H9 (cell line): ENCODE measurements at regions not wholly inside any gene's neighbourhood (a gene's known extent, or its start where the extent isn't known, plus 50 kb on each side); places are given as distances from the start of the nearest gene placed in this dataset.

Experiments used
- DNase-seq: peaks from one replicate; pipeline ENCODE4 v3.0.0-alpha.2; 2017
- H2AFZ ChIP-seq: one replicate; pipeline ENCODE4 v1.6.1; 2013; ENCODE audit warnings: mild to moderate bottlenecking, low read length, control low read depth, moderate library complexity
- H2AK5ac ChIP-seq: 2 replicates; pipeline ENCODE4 v1.6.1; 2013; ENCODE audit warnings: low read length, control low read depth, mixed read lengths; ENCODE audit not compliant: insufficient read length
- H2BK120ac ChIP-seq: one replicate; pipeline ENCODE4 v1.6.1; 2013; ENCODE audit warnings: low read depth, mild to moderate bottlenecking, low read length, control low read depth, inconsistent platforms; ENCODE audit not compliant: poor library complexity, severe bottlenecking
- H2BK12ac ChIP-seq: 2 replicates; pipeline ENCODE4 v1.6.1; 2013; ENCODE audit warnings: low read length, control low read depth, mixed read lengths, low read depth; ENCODE audit not compliant: insufficient read length
- H2BK15ac ChIP-seq: 2 replicates; pipeline ENCODE4 v1.6.1; 2013; ENCODE audit warnings: low read depth, low read length, control low read depth
- H2BK20ac ChIP-seq: one replicate; pipeline ENCODE4 v1.6.1; 2013; ENCODE audit warnings: low read depth, mild to moderate bottlenecking, low read length, control low read depth, inconsistent platforms; ENCODE audit not compliant: poor library complexity, severe bottlenecking
- H2BK5ac ChIP-seq: 2 replicates; pipeline ENCODE4 v1.6.1; 2013; ENCODE audit warnings: low read length, control low read depth, mixed read lengths; ENCODE audit not compliant: insufficient read length
- H3K14ac ChIP-seq: 2 replicates; pipeline ENCODE4 v1.6.1; 2013; ENCODE audit warnings: low read length, control low read depth; ENCODE audit not compliant: insufficient read depth
- H3K18ac ChIP-seq: 2 replicates; pipeline ENCODE4 v1.6.1; 2013; ENCODE audit warnings: low read depth, mild to moderate bottlenecking, mixed read lengths, low read length, control low read depth; ENCODE audit not compliant: insufficient read length
- H3K23ac ChIP-seq: 2 replicates; pipeline ENCODE4 v1.6.1; 2013; ENCODE audit warnings: low read length, control low read depth, mixed read lengths, low read depth; ENCODE audit not compliant: insufficient read length
- H3K23me2 ChIP-seq: 2 replicates; pipeline ENCODE4 v1.6.1; 2013; ENCODE audit warnings: low read depth, mild to moderate bottlenecking, mixed read lengths, low read length, control low read depth; ENCODE audit not compliant: insufficient read length, poor library complexity, severe bottlenecking
- H3K27ac ChIP-seq: 2 replicates; pipeline ENCODE4 v1.5.1; 2013; ENCODE audit warnings: low read length, control low read depth, mixed read lengths, low read depth; ENCODE audit not compliant: insufficient read length
- H3K27me3 ChIP-seq: 2 replicates; pipeline ENCODE4 v1.6.1; 2013; ENCODE audit warnings: low read length, control low read depth, inconsistent platforms; ENCODE audit not compliant: insufficient read depth
- H3K4ac ChIP-seq: 2 replicates; pipeline ENCODE4 v1.6.1; 2013; ENCODE audit warnings: low read depth, mild to moderate bottlenecking, control low read depth, inconsistent platforms, low read length, moderate library complexity
- H3K4me1 ChIP-seq: 2 replicates; pipeline ENCODE4 v1.6.1; 2013; ENCODE audit warnings: low read length, control low read depth, inconsistent platforms; ENCODE audit not compliant: insufficient read depth
- H3K4me2 ChIP-seq: 2 replicates; pipeline ENCODE4 v1.6.1; 2013; ENCODE audit warnings: low read length, control low read depth, mixed read lengths; ENCODE audit not compliant: insufficient read length, insufficient read depth
- H3K56ac ChIP-seq: 2 replicates; pipeline ENCODE4 v1.6.1; 2013; ENCODE audit warnings: low read depth, mild to moderate bottlenecking, mixed read lengths, low read length, control low read depth; ENCODE audit not compliant: insufficient read length
- H3K79me1 ChIP-seq: 2 replicates; pipeline ENCODE4 v1.6.1; 2013; ENCODE audit warnings: low read depth, mild to moderate bottlenecking, moderate library complexity, low read length, control low read depth, inconsistent platforms; ENCODE audit not compliant: insufficient read depth, poor library complexity, severe bottlenecking
- H3K79me2 ChIP-seq: 2 replicates; pipeline ENCODE4 v1.6.1; 2013; ENCODE audit warnings: low read length, control low read depth, inconsistent platforms; ENCODE audit not compliant: insufficient read depth
- H3K9ac ChIP-seq: 2 replicates; pipeline ENCODE4 v1.6.1; 2013; ENCODE audit warnings: low read length, control low read depth, mixed read lengths; ENCODE audit not compliant: insufficient read length; ENCODE audit errors: extremely low read depth
- H3K9me3 ChIP-seq: one replicate; pipeline ENCODE4 v1.6.1; 2013; ENCODE audit warnings: low read depth, low read length, inconsistent platforms; ENCODE audit not compliant: control insufficient read depth
- H3T11ph ChIP-seq: one replicate; pipeline ENCODE4 v1.6.1; 2013; ENCODE audit warnings: mild to moderate bottlenecking, low read length, control low read depth, inconsistent platforms
- H4K20me1 ChIP-seq: one replicate; pipeline ENCODE4 v1.6.1; 2013; ENCODE audit not compliant: control insufficient read depth, insufficient read length, insufficient read depth
- H4K5ac ChIP-seq: 2 replicates; pipeline ENCODE4 v1.6.1; 2013; ENCODE audit warnings: low read depth, mild to moderate bottlenecking, mixed read lengths, low read length, control low read depth; ENCODE audit not compliant: insufficient read length
- H4K8ac ChIP-seq: replicated peaks from 2 replicates; pipeline ENCODE4 v1.6.1; 2013; ENCODE audit warnings: low read length, control low read depth, mixed read lengths, low read depth; ENCODE audit not compliant: insufficient read length
- H4K91ac ChIP-seq: 2 replicates; pipeline ENCODE4 v1.6.1; 2013; ENCODE audit warnings: low read depth, mild to moderate bottlenecking, moderate library complexity, mixed read lengths, low read length, control low read depth; ENCODE audit not compliant: insufficient read length
- H3K27ac Mint-ChIP-seq, 3 experiments: 2 replicates in 2 of 3; 3 replicates in 1 of 3; pipeline ENCODE4 v1.8.0; 2020 to 2021; ENCODE audit warnings: mixed read lengths in 3 of 3, mild to moderate bottlenecking in 1 of 3, moderate library complexity in 1 of 3
- H3K27me3 Mint-ChIP-seq: 2 replicates; pipeline ENCODE4 v1.8.0; 2021; ENCODE audit warnings: low read depth, mild to moderate bottlenecking, moderate library complexity, mixed read lengths
- H3K36me3 Mint-ChIP-seq, 3 experiments: 2 replicates in 2 of 3; 3 replicates in 1 of 3; pipeline ENCODE4 v1.8.0; 2020 to 2021; ENCODE audit warnings: low read depth in 3 of 3, mixed read lengths in 3 of 3; ENCODE audit not compliant: insufficient read depth in 1 of 3
- H3K4me1 Mint-ChIP-seq, 2 experiments: 2 replicates each; pipeline ENCODE4 v1.8.0; 2020; ENCODE audit warnings: mixed read lengths in 2 of 2
- H3K4me3 Mint-ChIP-seq, 2 experiments: 2 replicates in 1 of 2; 3 replicates in 1 of 2; pipeline ENCODE4 v1.8.0; 2020 to 2021; ENCODE audit warnings: mild to moderate bottlenecking in 2 of 2, mixed read lengths in 2 of 2, moderate library complexity in 1 of 2
- H3K9me3 Mint-ChIP-seq, 2 experiments: 2 replicates in 1 of 2; 3 replicates in 1 of 2; pipeline ENCODE4 v1.8.0; 2020; ENCODE audit warnings: mild to moderate bottlenecking in 2 of 2, mixed read lengths in 2 of 2, moderate library complexity in 1 of 2
- WGBS: extraction: QIAGEN DNeasy Blood & Tissue Kit; methylation state at CpG from one replicate; pipeline ENCODE4 v1.1.7; 2013; ENCODE audit warnings: missing lambda C conversion rate, low lambda C conversion rate, mixed read lengths; ENCODE audit not compliant: insufficient read length; ENCODE audit errors: extremely low coverage; 5-methylcytosine and 5-hydroxymethylcytosine counted together
- TF ChIP-seq, protein P1 (sequence below): fragments of 200-600 bp; sonication (generic); conservative IDR thresholded peaks from 3 replicates; pipeline ENCODE4 v1.8.0; 2021; ENCODE audit warnings: antibody characterized with exemption, mild to moderate bottlenecking

DNA sequence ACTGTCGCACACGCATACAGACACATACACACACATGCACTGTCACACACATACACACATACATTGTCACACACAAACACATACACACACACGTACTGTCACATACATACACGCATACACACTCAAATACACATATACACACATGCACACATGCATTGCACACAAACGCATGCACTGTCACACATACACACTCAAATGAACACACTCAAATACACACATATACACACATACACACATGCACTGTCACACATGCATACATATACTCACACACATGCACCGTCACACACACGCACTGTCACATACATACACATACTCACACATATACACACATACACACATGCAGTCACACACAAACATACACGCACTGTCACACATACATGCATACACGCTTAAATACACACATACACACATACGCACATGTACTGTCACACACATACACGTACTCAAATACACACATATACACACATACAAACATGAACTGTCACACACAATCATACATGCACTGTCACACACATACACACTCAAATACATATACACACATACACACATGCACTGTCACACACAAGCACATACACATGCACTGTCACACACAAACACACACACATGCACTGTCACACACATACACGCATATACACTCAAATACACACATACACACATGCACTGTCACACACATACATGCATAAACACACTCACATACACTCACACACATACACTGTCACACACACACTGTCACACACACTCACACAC lies 548.6 kb upstream of the BTBD3 start:
- Mint-ChIP-seq H3K9me3 (no peaks in the 10 kb centered on the region), H3K4me1 (peaks cover 9 to 16% of the 10 kb centered on the region in 2 experiments), H3K27ac (no peak overlapping the region), H3K4me3 (no peak overlapping the region), H3K36me3 (no peaks in the 10 kb centered on the region), H3K27me3 (no peaks in the 10 kb centered on the region)
- Histone ChIP-seq H3K79me1 (no peaks in the 10 kb centered on the region), H4K5ac (no peak overlapping the region), H3K14ac (no peak overlapping the region), H3K9ac (no peak overlapping the region), H2AK5ac (no peak overlapping the region), H3K4ac (no peak overlapping the region), H2BK5ac (no peak overlapping the region), H3K4me1 (no peaks in the 10 kb centered on the region), H3K23ac (no peak overlapping the region), H3K27ac (no peak overlapping the region), H3T11ph (no peak overlapping the region), H3K18ac (no peak overlapping the region), H3K4me2 (no peak overlapping the region), H3K56ac (no peak overlapping the region), H2BK12ac (no peak overlapping the region), H2BK15ac (no peak overlapping the region), H4K91ac (no peak overlapping the region), H2BK20ac (no peak overlapping the region), H2BK120ac (no peak overlapping the region), H3K27me3 (no peaks in the 10 kb centered on the region), H4K8ac (no peak overlapping the region), H3K23me2 (no peaks in the 10 kb centered on the region), H4K20me1 (no peaks in the 10 kb centered on the region), H3K9me3 (no peaks in the 10 kb centered on the region), H2AFZ (no peak overlapping the region), H3K79me2 (no peaks in the 10 kb centered on the region)
- TF ChIP-seq, protein P1, sequence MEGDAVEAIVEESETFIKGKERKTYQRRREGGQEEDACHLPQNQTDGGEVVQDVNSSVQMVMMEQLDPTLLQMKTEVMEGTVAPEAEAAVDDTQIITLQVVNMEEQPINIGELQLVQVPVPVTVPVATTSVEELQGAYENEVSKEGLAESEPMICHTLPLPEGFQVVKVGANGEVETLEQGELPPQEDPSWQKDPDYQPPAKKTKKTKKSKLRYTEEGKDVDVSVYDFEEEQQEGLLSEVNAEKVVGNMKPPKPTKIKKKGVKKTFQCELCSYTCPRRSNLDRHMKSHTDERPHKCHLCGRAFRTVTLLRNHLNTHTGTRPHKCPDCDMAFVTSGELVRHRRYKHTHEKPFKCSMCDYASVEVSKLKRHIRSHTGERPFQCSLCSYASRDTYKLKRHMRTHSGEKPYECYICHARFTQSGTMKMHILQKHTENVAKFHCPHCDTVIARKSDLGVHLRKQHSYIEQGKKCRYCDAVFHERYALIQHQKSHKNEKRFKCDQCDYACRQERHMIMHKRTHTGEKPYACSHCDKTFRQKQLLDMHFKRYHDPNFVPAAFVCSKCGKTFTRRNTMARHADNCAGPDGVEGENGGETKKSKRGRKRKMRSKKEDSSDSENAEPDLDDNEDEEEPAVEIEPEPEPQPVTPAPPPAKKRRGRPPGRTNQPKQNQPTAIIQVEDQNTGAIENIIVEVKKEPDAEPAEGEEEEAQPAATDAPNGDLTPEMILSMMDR: no peak
- DNase-seq: no peak
- no CpG with 5 or more reads among the region's 12 CpGs for WGBS
